Esophagus muscularis mucosa (tissue), 3 donors: ENCODE measurements at regions not wholly inside any gene's neighbourhood (a gene's known extent, or its start where the extent isn't known, plus 50 kb on each side); places are given as distances from the start of the nearest gene placed in this dataset.

Experiments used
- CTCF ChIP-seq, 3 experiments: fragments of 200-600 bp in 2 of 3; fragments of 450-650 bp in 1 of 3; sonication (generic) in 2 of 3; IDR thresholded peaks; one replicate each; pipeline ENCODE4 v1.5.1; 2017 to 2019; ENCODE audit warnings: antibody characterized with exemption in 3 of 3, mild to moderate bottlenecking in 2 of 3, moderate library complexity in 1 of 3
- POLR2A ChIP-seq: fragments of 450-650 bp; IDR thresholded peaks from one replicate; pipeline ENCODE4 v1.6.1; 2017; ENCODE audit warnings: antibody characterized with exemption, moderate library complexity, mild to moderate bottlenecking, low read depth
- POLR2AphosphoS5 ChIP-seq, 2 donors: sonication (generic); formaldehyde crosslinking; IDR thresholded peaks; one replicate each; pipeline ENCODE4 v1.6.1; 2017; ENCODE audit warnings: antibody characterized with exemption in 2 of 2

- no peak for TF ChIP-seq CTCF (IDR thresholded peaks at IDR 0.05)
- TF ChIP-seq POLR2A, result no peak
- TF ChIP-seq POLR2AphosphoS5 (IDR thresholded peaks at IDR 0.05), result no peak
Observed at GRCh38 chr5:171555160-171555559, 135.7 kb downstream of the FGF18 start.
